Ishikawa (cell line): ENCODE measurements at regions not wholly inside any gene's neighbourhood (a gene's known extent, or its start where the extent isn't known, plus 50 kb on each side); places are given as distances from the start of the nearest gene placed in this dataset.

Experiments used
- EGR1 ChIP-seq: IDR thresholded peaks from 2 replicates; pipeline ENCODE4 v1.6.1; 2012
- TF ChIP-seq, protein P1 (sequence below): IDR thresholded peaks from 2 replicates; pipeline ENCODE4 v1.6.1; 2012
- TF ChIP-seq, protein P2 (sequence below): IDR thresholded peaks from 2 replicates; pipeline ENCODE4 v1.6.1; 2012

DNA sequence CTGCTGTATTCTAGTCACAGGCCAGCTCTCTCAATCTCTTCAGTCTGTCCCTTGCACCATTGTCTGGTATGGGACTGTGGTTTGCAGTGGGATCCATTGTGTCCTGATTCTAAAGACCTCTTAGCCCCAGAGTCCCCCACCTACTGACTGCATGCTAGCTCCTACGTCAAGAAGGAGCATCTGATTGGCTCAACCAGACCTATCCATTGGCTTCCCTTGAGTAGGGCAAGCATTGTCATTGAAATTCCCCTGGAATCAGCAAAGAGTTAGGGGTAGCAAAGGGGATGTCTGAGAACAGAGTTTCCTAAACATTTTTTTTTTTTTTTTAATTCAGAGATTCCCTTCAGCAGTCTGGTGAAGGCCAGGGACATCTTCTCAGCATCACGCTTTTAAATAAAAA, 175.3 kb upstream of the MPHOSPH6 start:
- TF ChIP-seq, protein P1, sequence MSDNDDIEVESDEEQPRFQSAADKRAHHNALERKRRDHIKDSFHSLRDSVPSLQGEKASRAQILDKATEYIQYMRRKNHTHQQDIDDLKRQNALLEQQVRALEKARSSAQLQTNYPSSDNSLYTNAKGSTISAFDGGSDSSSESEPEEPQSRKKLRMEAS = no peak
- no peak for TF ChIP-seq EGR1
- TF ChIP-seq, protein P2, sequence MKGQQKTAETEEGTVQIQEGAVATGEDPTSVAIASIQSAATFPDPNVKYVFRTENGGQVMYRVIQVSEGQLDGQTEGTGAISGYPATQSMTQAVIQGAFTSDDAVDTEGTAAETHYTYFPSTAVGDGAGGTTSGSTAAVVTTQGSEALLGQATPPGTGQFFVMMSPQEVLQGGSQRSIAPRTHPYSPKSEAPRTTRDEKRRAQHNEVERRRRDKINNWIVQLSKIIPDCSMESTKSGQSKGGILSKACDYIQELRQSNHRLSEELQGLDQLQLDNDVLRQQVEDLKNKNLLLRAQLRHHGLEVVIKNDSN = no peak
